Hepatocyte (in vitro differentiated cells): ENCODE measurements at regions not wholly inside any gene's neighbourhood (a gene's known extent, or its start where the extent isn't known, plus 50 kb on each side); places are given as distances from the start of the nearest gene placed in this dataset.
"Not testable (repeated sequence)": the region's sequence is repeated elsewhere in the genome, so short reads cannot be mapped to it uniquely, and the experiment has no call there.

Experiments used
- EZH2 ChIP-seq: fragments of 200-600 bp; sonication (generic); IDR thresholded peaks from 2 replicates; pipeline ENCODE4 v1.6.1; 2016; ENCODE audit warnings: antibody characterized with exemption, mild to moderate bottlenecking, borderline replicate concordance
- EZH2phosphoT487 ChIP-seq: fragments of 200-600 bp; sonication (generic); IDR thresholded peaks from one replicate; pipeline ENCODE4 v1.6.1; 2018; ENCODE audit warnings: antibody characterized with exemption, mild to moderate bottlenecking, low read depth, moderate library complexity; ENCODE audit not compliant: unreplicated experiment, severe bottlenecking
- TF ChIP-seq, protein P1 (sequence below): fragments of 200-600 bp; sonication (generic); IDR thresholded peaks from 2 replicates; pipeline ENCODE4 v1.5.1; 2016; ENCODE audit warnings: antibody characterized with exemption, mild to moderate bottlenecking; ENCODE audit not compliant: poor library complexity

DNA sequence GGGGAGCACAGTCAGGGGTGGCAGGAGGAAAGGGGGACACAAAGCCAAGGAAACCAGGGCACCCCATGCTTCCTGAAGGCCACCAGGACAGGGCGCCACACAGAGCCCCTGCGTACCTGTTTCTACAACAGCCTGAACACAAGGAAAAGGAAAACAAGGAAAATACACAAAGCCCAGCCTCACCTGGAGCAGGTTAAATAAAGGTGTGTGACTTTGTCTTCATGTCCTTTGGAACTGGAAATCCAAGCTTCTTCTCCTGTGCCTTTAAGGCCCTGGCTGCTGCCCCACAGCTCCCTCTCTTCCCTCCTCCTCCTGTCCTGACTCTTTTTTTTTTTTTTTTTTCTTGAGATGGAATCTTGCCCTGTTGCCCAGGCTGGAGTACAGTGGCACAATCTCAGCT, 70.0 kb downstream of the ART5 start:
- TF ChIP-seq EZH2phosphoT487, EZH2: not testable (repeated sequence)
- TF ChIP-seq, protein P1, sequence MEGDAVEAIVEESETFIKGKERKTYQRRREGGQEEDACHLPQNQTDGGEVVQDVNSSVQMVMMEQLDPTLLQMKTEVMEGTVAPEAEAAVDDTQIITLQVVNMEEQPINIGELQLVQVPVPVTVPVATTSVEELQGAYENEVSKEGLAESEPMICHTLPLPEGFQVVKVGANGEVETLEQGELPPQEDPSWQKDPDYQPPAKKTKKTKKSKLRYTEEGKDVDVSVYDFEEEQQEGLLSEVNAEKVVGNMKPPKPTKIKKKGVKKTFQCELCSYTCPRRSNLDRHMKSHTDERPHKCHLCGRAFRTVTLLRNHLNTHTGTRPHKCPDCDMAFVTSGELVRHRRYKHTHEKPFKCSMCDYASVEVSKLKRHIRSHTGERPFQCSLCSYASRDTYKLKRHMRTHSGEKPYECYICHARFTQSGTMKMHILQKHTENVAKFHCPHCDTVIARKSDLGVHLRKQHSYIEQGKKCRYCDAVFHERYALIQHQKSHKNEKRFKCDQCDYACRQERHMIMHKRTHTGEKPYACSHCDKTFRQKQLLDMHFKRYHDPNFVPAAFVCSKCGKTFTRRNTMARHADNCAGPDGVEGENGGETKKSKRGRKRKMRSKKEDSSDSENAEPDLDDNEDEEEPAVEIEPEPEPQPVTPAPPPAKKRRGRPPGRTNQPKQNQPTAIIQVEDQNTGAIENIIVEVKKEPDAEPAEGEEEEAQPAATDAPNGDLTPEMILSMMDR = not testable (repeated sequence)
